ENCODE measurements at regions not wholly inside any gene's neighbourhood (a gene's known extent, or its start where the extent isn't known, plus 50 kb on each side); places are given as distances from the start of the nearest gene placed in this dataset.

DNA sequence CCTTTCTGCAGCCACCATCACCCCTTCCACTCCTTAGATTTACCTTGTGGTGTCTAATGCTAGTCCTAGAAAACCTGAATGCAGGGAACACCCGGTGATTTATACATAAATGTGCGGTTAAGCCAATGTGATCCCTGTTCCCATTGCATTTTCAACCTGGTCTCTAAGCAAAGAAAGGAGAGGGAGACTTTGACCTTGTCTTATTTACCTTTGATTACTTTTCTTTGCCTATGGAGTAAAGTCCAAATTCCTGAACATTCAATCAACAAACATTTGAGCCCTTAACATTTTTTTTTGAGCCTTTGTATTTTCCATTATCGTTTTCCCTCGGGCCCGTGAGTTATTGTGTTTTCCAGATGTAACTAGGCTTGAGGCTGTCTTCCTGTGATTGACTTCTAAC lies 233.9 kb downstream of the ZNF248 start:
- Histone ChIP-seq H3K4me2 (ENCODE audit: low read depth, low read length) (no peak overlapping the region), H3F3A (ENCODE audit: insufficient read depth, low read length) (no peaks in the 10 kb centered on the region), H3K36me3 (replicated peaks; ENCODE audit: insufficient read depth, low read length) (no peaks in the 10 kb centered on the region), H4K20me1 (ENCODE audit: insufficient read depth, low read length) (no peaks in the 10 kb centered on the region), H3K4me1 (ENCODE audit: low read length) (no peaks in the 10 kb centered on the region), H3K9me3 (replicated peaks; ENCODE audit: insufficient read depth, low read length) (no peaks in the 10 kb centered on the region), H3K4me3 (ENCODE audit: low read length) (no peak overlapping the region), H3K27me3 (replicated peaks; ENCODE audit: insufficient read depth, low read length) (no peaks in the 10 kb centered on the region), H3K79me2 (ENCODE audit: low read length) (no peaks in the 10 kb centered on the region), H2AFZ (ENCODE audit: low read length) (no peak overlapping the region), H3K9ac (ENCODE audit: low read length) (no peak overlapping the region), H3K27ac (ENCODE audit: low read length) (no peak overlapping the region), H3K9me2 (replicated peaks; ENCODE audit: insufficient read depth, low read length) (no peaks in the 10 kb centered on the region)
- no peak for DNase-seq
- no peak for TF ChIP-seq EZH2 (optimal IDR thresholded peaks at IDR 0.05; ENCODE audit: low read depth, low read length)
- TF ChIP-seq EZH2phosphoT487 (IDR thresholded peaks at IDR 0.05; ENCODE audit: low read length), result no peak
- TF ChIP-seq, protein P1, sequence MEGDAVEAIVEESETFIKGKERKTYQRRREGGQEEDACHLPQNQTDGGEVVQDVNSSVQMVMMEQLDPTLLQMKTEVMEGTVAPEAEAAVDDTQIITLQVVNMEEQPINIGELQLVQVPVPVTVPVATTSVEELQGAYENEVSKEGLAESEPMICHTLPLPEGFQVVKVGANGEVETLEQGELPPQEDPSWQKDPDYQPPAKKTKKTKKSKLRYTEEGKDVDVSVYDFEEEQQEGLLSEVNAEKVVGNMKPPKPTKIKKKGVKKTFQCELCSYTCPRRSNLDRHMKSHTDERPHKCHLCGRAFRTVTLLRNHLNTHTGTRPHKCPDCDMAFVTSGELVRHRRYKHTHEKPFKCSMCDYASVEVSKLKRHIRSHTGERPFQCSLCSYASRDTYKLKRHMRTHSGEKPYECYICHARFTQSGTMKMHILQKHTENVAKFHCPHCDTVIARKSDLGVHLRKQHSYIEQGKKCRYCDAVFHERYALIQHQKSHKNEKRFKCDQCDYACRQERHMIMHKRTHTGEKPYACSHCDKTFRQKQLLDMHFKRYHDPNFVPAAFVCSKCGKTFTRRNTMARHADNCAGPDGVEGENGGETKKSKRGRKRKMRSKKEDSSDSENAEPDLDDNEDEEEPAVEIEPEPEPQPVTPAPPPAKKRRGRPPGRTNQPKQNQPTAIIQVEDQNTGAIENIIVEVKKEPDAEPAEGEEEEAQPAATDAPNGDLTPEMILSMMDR (IDR thresholded peaks at IDR 0.05; ENCODE audit: low read length), result no peak

GRCh38 chr10:37619336-37619735 lies 238.1 kb downstream of the ZNF248 start:
- Histone ChIP-seq H3K27ac (ENCODE audit: low read length) (no peak overlapping the region), H2AFZ (ENCODE audit: low read length) (no peak overlapping the region), H3K9me2 (replicated peaks; ENCODE audit: insufficient read depth, low read length) (no peaks in the 10 kb centered on the region), H4K20me1 (ENCODE audit: insufficient read depth, low read length) (no peaks in the 10 kb centered on the region), H3K36me3 (replicated peaks; ENCODE audit: insufficient read depth, low read length) (no peaks in the 10 kb centered on the region), H3K79me2 (ENCODE audit: low read length) (no peaks in the 10 kb centered on the region), H3K4me1 (ENCODE audit: low read length) (no peaks in the 10 kb centered on the region), H3F3A (ENCODE audit: insufficient read depth, low read length) (no peaks in the 10 kb centered on the region), H3K4me2 (ENCODE audit: low read depth, low read length) (no peak overlapping the region), H3K9me3 (replicated peaks; ENCODE audit: insufficient read depth, low read length) (no peaks in the 10 kb centered on the region), H3K4me3 (ENCODE audit: low read length) (no peak overlapping the region), H3K27me3 (replicated peaks; ENCODE audit: insufficient read depth, low read length) (no peaks in the 10 kb centered on the region), H3K9ac (ENCODE audit: low read length) (no peak overlapping the region)
- no peak for TF ChIP-seq EZH2 (optimal IDR thresholded peaks at IDR 0.05; ENCODE audit: low read depth, low read length)
- TF ChIP-seq, protein P1 (IDR thresholded peaks at IDR 0.05; ENCODE audit: low read length), result no peak
- no peak for TF ChIP-seq EZH2phosphoT487 (IDR thresholded peaks at IDR 0.05; ENCODE audit: low read length)
- DNase-seq, result no peak

DNA sequence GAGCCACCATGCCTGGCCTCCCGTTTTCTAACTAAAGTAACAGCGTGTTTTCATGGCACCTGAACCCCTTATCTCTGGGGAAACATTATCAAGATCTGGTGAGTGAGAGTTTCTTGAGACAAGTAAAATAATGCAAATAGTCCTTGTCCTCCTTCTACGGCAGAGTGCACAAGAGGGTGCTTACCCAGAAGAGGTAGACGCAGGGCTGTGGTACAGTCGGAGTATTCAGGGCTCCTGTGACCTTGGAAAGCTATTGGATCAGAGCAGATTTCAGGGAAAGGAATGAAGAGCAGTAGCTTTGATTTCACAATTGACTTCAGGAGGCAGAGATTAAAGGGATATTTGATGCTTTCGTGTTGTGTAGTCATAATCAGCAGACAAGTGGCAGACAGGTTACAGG lies 269.1 kb downstream of the ZNF248 start:
- Histone ChIP-seq H3K9me2 (replicated peaks; ENCODE audit: insufficient read depth, low read length) (no peaks in the 10 kb centered on the region), H3K27me3 (replicated peaks; ENCODE audit: insufficient read depth, low read length) (no peaks in the 10 kb centered on the region), H3K4me2 (ENCODE audit: low read depth, low read length) (no peak overlapping the region), H3K4me1 (ENCODE audit: low read length) (no peaks in the 10 kb centered on the region), H3K9ac (ENCODE audit: low read length) (no peak overlapping the region), H3K9me3 (replicated peaks; ENCODE audit: insufficient read depth, low read length) (no peaks in the 10 kb centered on the region), H2AFZ (ENCODE audit: low read length) (no peak overlapping the region), H4K20me1 (ENCODE audit: insufficient read depth, low read length) (no peaks in the 10 kb centered on the region), H3K79me2 (ENCODE audit: low read length) (no peaks in the 10 kb centered on the region), H3K4me3 (ENCODE audit: low read length) (no peak overlapping the region), H3K27ac (ENCODE audit: low read length) (no peak overlapping the region), H3F3A (ENCODE audit: insufficient read depth, low read length) (no peaks in the 10 kb centered on the region), H3K36me3 (replicated peaks; ENCODE audit: insufficient read depth, low read length) (no peaks in the 10 kb centered on the region)
- no peak for TF ChIP-seq EZH2 (optimal IDR thresholded peaks at IDR 0.05; ENCODE audit: low read depth, low read length)
- TF ChIP-seq EZH2phosphoT487 (IDR thresholded peaks at IDR 0.05; ENCODE audit: low read length), result no peak
- TF ChIP-seq, protein P1 (IDR thresholded peaks at IDR 0.05; ENCODE audit: low read length), result no peak
- DNase-seq, result no peak

Measured in MM.1S (cell line).